Neural progenitor cell (in vitro differentiated cells): ENCODE measurements at regions not wholly inside any gene's neighbourhood (a gene's known extent, or its start where the extent isn't known, plus 50 kb on each side); places are given as distances from the start of the nearest gene placed in this dataset.
A peak's percentile ranks its signal among the peaks of the same experiment; 100 is the strongest.

Experiments used
- DNase-seq: peaks from one replicate; pipeline ENCODE4 v3.0.0-alpha.2; 2016; ENCODE audit warnings: low spot score
- H2AFZ ChIP-seq: fragments of 200-600 bp; sonication (generic); replicated peaks from 2 replicates; pipeline ENCODE4 v1.6.1; 2016; ENCODE audit warnings: antibody characterized with exemption
- H3F3A ChIP-seq: fragments of 200-600 bp; sonication (generic); 2 replicates; pipeline ENCODE4 v1.6.1; 2016; ENCODE audit warnings: antibody characterized with exemption, low read depth
- H3K27ac ChIP-seq: fragments of 200-600 bp; sonication (generic); 2 replicates; pipeline ENCODE4 v1.5.1; 2016; ENCODE audit warnings: mild to moderate bottlenecking
- H3K27me3 ChIP-seq: fragments of 200-600 bp; sonication (generic); 2 replicates; pipeline ENCODE4 v1.6.1; 2016; ENCODE audit warnings: mild to moderate bottlenecking, moderate library complexity
- H3K36me3 ChIP-seq: fragments of 200-600 bp; sonication (generic); 2 replicates; pipeline ENCODE4 v1.5.1; 2016
- H3K4me1 ChIP-seq: fragments of 200-600 bp; sonication (generic); 2 replicates; pipeline ENCODE4 v1.6.1; 2016; ENCODE audit warnings: mixed run types
- H3K4me2 ChIP-seq: fragments of 200-600 bp; sonication (generic); 2 replicates; pipeline ENCODE4 v1.6.1; 2016
- H3K4me3 ChIP-seq: fragments of 200-600 bp; sonication (generic); 2 replicates; pipeline ENCODE4 v1.5.1; 2016
- H3K79me2 ChIP-seq: fragments of 200-600 bp; sonication (generic); 2 replicates; pipeline ENCODE4 v1.6.1; 2016; ENCODE audit warnings: low read depth
- H3K9ac ChIP-seq: fragments of 200-600 bp; sonication (generic); 2 replicates; pipeline ENCODE4 v1.6.1; 2016
- H3K9me3 ChIP-seq: fragments of 200-600 bp; sonication (generic); 2 replicates; pipeline ENCODE4 v1.5.1; 2016; ENCODE audit warnings: low read depth
- H4K20me1 ChIP-seq: fragments of 200-600 bp; sonication (generic); 2 replicates; pipeline ENCODE4 v1.6.1; 2016; ENCODE audit warnings: low read depth
- H3K27ac Mint-ChIP-seq: 3 replicates; pipeline ENCODE4 v1.8.0; 2021; ENCODE audit warnings: mixed read lengths
- H3K27me3 Mint-ChIP-seq: 2 replicates; pipeline ENCODE4 v1.8.0; 2022; ENCODE audit warnings: low read depth, mild to moderate bottlenecking, inconsistent platforms, moderate library complexity, mixed read lengths; ENCODE audit not compliant: insufficient read depth
- H3K36me3 Mint-ChIP-seq: 3 replicates; pipeline ENCODE4 v1.8.0; 2021; ENCODE audit warnings: mixed read lengths
- H3K4me1 Mint-ChIP-seq: 3 replicates; pipeline ENCODE4 v1.8.0; 2021; ENCODE audit warnings: mixed read lengths
- H3K4me3 Mint-ChIP-seq: 3 replicates; pipeline ENCODE4 v1.8.0; 2021; ENCODE audit warnings: mild to moderate bottlenecking, moderate library complexity, mixed read lengths
- H3K9me3 Mint-ChIP-seq: 3 replicates; pipeline ENCODE4 v1.8.0; 2020; ENCODE audit warnings: mixed read lengths
- CTCF ChIP-seq: fragments of 200-600 bp; sonication (generic); IDR thresholded peaks from 2 replicates; pipeline ENCODE4 v1.5.1; 2017; ENCODE audit warnings: antibody characterized with exemption, mild to moderate bottlenecking
- EZH2 ChIP-seq: fragments of 200-600 bp; sonication (generic); IDR thresholded peaks from 2 replicates; pipeline ENCODE4 v1.6.1; 2017; ENCODE audit warnings: antibody characterized with exemption, mild to moderate bottlenecking, moderate library complexity
- EZH2phosphoT487 ChIP-seq: fragments of 200-600 bp; sonication (generic); IDR thresholded peaks from 2 replicates; pipeline ENCODE4 v1.6.1; 2017; ENCODE audit warnings: antibody characterized with exemption

- Histone ChIP-seq H4K20me1 (no peaks in the 10 kb centered on the region), H3K36me3 (no peaks in the 10 kb centered on the region), H3K27ac (peak overlapping the region; percentile 33), H3K4me1 (peaks cover 59% of the 10 kb centered on the region), H3K4me2 (peak overlapping the region; percentile 66), H3K27me3 (no peaks in the 10 kb centered on the region), H2AFZ (no peak overlapping the region), H3K4me3 (peak overlapping the region; percentile 23), H3K79me2 (no peaks in the 10 kb centered on the region), H3F3A (peaks cover 50% of the 10 kb centered on the region), H3K9me3 (no peaks in the 10 kb centered on the region), H3K9ac (no peak overlapping the region)
- Mint-ChIP-seq H3K27me3 (no peaks in the 10 kb centered on the region), H3K27ac (no peak overlapping the region), H3K4me1 (peaks cover 2% of the 10 kb centered on the region), H3K9me3 (no peaks in the 10 kb centered on the region), H3K4me3 (no peak overlapping the region), H3K36me3 (no peaks in the 10 kb centered on the region)
- DNase-seq: peak; percentile 82
- TF ChIP-seq EZH2phosphoT487: peak; percentile 44
- no peak for TF ChIP-seq EZH2
- TF ChIP-seq CTCF: no peak
These were observed 134.5 kb upstream of the MAGI3 start for GRCh38 chr1:113255720-113256347.

- Histone ChIP-seq H3K4me3 (peak overlapping the region; percentile 7), H3K79me2 (no peaks in the 10 kb centered on the region), H3F3A (peaks cover 50% of the 10 kb centered on the region), H3K36me3 (no peaks in the 10 kb centered on the region), H3K9me3 (no peaks in the 10 kb centered on the region), H4K20me1 (no peaks in the 10 kb centered on the region), H3K9ac (no peak overlapping the region), H3K4me2 (peak overlapping the region; percentile 66), H2AFZ (no peak overlapping the region), H3K4me1 (peaks cover 59% of the 10 kb centered on the region), H3K27me3 (no peaks in the 10 kb centered on the region), H3K27ac (peak overlapping the region; percentile 33)
- no peak for TF ChIP-seq CTCF
- TF ChIP-seq EZH2: no peak
- no peak for TF ChIP-seq EZH2phosphoT487
- H3K27ac Mint-ChIP-seq: no peak overlapping the region
- no peak for DNase-seq
- H3K4me1 Mint-ChIP-seq: peaks cover 2% of the 10 kb centered on the region
- H3K27me3 Mint-ChIP-seq: no peaks in the 10 kb centered on the region
- H3K4me3 Mint-ChIP-seq: no peak overlapping the region
- H3K9me3 Mint-ChIP-seq: no peaks in the 10 kb centered on the region
- no peaks in the 10 kb centered on the region for H3K36me3 Mint-ChIP-seq
These were observed 134.0 kb upstream of the MAGI3 start for GRCh38 chr1:113256348-113256729.

- H2AFZ ChIP-seq: no peak overlapping the region
- H3K27me3 ChIP-seq: no peaks in the 10 kb centered on the region
- Mint-ChIP-seq H3K4me3 (no peak overlapping the region), H3K4me1 (peaks cover 2% of the 10 kb centered on the region), H3K27me3 (no peaks in the 10 kb centered on the region), H3K9me3 (no peaks in the 10 kb centered on the region), H3K36me3 (no peaks in the 10 kb centered on the region), H3K27ac (no peak overlapping the region)
- H3K9ac ChIP-seq: no peak overlapping the region
- H3K4me1 ChIP-seq: peaks cover 25% of the 10 kb centered on the region
- H4K20me1 ChIP-seq: no peaks in the 10 kb centered on the region
- H3F3A ChIP-seq: peaks cover 18% of the 10 kb centered on the region
- DNase-seq: no peak
- H3K9me3 ChIP-seq: no peaks in the 10 kb centered on the region
- TF ChIP-seq CTCF (no peak), EZH2 (no peak), EZH2phosphoT487 (no peak)
- H3K4me3 ChIP-seq: no peak overlapping the region
- no peaks in the 10 kb centered on the region for H3K79me2 ChIP-seq
- H3K27ac ChIP-seq: no peak overlapping the region
- no peaks in the 10 kb centered on the region for H3K36me3 ChIP-seq
- H3K4me2 ChIP-seq: no peak overlapping the region
These were observed 130.3 kb upstream of the MAGI3 start for GRCh38 chr1:113259988-113260387.
